ENCODE measurements at regions not wholly inside any gene's neighbourhood (a gene's known extent, or its start where the extent isn't known, plus 50 kb on each side); places are given as distances from the start of the nearest gene placed in this dataset.

- H3K4me1 Mint-ChIP-seq (ENCODE audit: unreplicated experiment), result no peaks in the 10 kb centered on the region
- H3K9me3 Mint-ChIP-seq (ENCODE audit: unreplicated experiment), result no peaks in the 10 kb centered on the region
Observed at GRCh38 chr17:55829995-55830612, 79.3 kb downstream of the PCTP start.

GRCh38 chr17:55830699-55831471 lies 80.0 kb downstream of the PCTP start:
- TF ChIP-seq CTCF (IDR thresholded peaks at IDR 0.05; ENCODE audit: unreplicated experiment), result no peak
- Mint-ChIP-seq H3K27me3 (ENCODE audit: unreplicated experiment) (no peaks in the 10 kb centered on the region), H3K27ac (ENCODE audit: unreplicated experiment) (no peak overlapping the region), H3K36me3 (ENCODE audit: low read depth, unreplicated experiment) (no peaks in the 10 kb centered on the region), H3K9me3 (ENCODE audit: unreplicated experiment) (no peaks in the 10 kb centered on the region), H3K4me3 (ENCODE audit: unreplicated experiment) (no peak overlapping the region), H3K4me1 (ENCODE audit: unreplicated experiment) (no peaks in the 10 kb centered on the region)
- DNase-seq (ENCODE audit: low spot score), result no peak

More at GRCh38 chr17:55829995-55830612, 79.3 kb downstream of the PCTP start:
- no peaks in the 10 kb centered on the region for H3K27me3 Mint-ChIP-seq (ENCODE audit: unreplicated experiment)
- H3K36me3 Mint-ChIP-seq (ENCODE audit: low read depth, unreplicated experiment), result no peaks in the 10 kb centered on the region
- no peak overlapping the region for H3K4me3 Mint-ChIP-seq (ENCODE audit: unreplicated experiment)
- no peak for TF ChIP-seq CTCF (IDR thresholded peaks at IDR 0.05; ENCODE audit: unreplicated experiment)
- DNase-seq (ENCODE audit: low spot score), result no peak
- H3K27ac Mint-ChIP-seq (ENCODE audit: unreplicated experiment), result no peak overlapping the region

GRCh38 chr17:55833306-55833705 lies 82.5 kb downstream of the PCTP start:
- Mint-ChIP-seq H3K27me3 (ENCODE audit: unreplicated experiment) (no peaks in the 10 kb centered on the region), H3K27ac (ENCODE audit: unreplicated experiment) (no peak overlapping the region)

GRCh38 chr17:55842405-55843158 lies 91.7 kb downstream of the PCTP start:
- Mint-ChIP-seq H3K9me3 (ENCODE audit: unreplicated experiment) (no peaks in the 10 kb centered on the region), H3K4me3 (ENCODE audit: unreplicated experiment) (no peak overlapping the region), H3K27me3 (ENCODE audit: unreplicated experiment) (no peaks in the 10 kb centered on the region), H3K36me3 (ENCODE audit: low read depth, unreplicated experiment) (no peaks in the 10 kb centered on the region), H3K27ac (ENCODE audit: unreplicated experiment) (no peak overlapping the region), H3K4me1 (ENCODE audit: unreplicated experiment) (peaks cover 5% of the 10 kb centered on the region)
- no peak for DNase-seq (ENCODE audit: low spot score)
- no peak for TF ChIP-seq CTCF (IDR thresholded peaks at IDR 0.05; ENCODE audit: unreplicated experiment)

More at GRCh38 chr17:55833306-55833705, 82.5 kb downstream of the PCTP start:
- no peaks in the 10 kb centered on the region for H3K4me1 Mint-ChIP-seq (ENCODE audit: unreplicated experiment)
- no peak for TF ChIP-seq CTCF (IDR thresholded peaks at IDR 0.05; ENCODE audit: unreplicated experiment)
- no peak for DNase-seq (ENCODE audit: low spot score)
- no peaks in the 10 kb centered on the region for H3K36me3 Mint-ChIP-seq (ENCODE audit: low read depth, unreplicated experiment)
- H3K9me3 Mint-ChIP-seq (ENCODE audit: unreplicated experiment), result no peaks in the 10 kb centered on the region
- no peak overlapping the region for H3K4me3 Mint-ChIP-seq (ENCODE audit: unreplicated experiment)

All from endothelial cell (in vitro differentiated cells).